ENCODE measurements at regions not wholly inside any gene's neighbourhood (a gene's known extent, or its start where the extent isn't known, plus 50 kb on each side); places are given as distances from the start of the nearest gene placed in this dataset.

GRCh38 chr1:184210031-184210430, 158.5 kb downstream of the TSEN15 start:
- TF ChIP-seq, protein P1, sequence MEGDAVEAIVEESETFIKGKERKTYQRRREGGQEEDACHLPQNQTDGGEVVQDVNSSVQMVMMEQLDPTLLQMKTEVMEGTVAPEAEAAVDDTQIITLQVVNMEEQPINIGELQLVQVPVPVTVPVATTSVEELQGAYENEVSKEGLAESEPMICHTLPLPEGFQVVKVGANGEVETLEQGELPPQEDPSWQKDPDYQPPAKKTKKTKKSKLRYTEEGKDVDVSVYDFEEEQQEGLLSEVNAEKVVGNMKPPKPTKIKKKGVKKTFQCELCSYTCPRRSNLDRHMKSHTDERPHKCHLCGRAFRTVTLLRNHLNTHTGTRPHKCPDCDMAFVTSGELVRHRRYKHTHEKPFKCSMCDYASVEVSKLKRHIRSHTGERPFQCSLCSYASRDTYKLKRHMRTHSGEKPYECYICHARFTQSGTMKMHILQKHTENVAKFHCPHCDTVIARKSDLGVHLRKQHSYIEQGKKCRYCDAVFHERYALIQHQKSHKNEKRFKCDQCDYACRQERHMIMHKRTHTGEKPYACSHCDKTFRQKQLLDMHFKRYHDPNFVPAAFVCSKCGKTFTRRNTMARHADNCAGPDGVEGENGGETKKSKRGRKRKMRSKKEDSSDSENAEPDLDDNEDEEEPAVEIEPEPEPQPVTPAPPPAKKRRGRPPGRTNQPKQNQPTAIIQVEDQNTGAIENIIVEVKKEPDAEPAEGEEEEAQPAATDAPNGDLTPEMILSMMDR (conservative IDR thresholded peaks at IDR 0.05): no peak
- TF ChIP-seq EZH2 (IDR thresholded peaks at IDR 0.05; ENCODE audit: low read depth): no peak
